GM23338 (cell line): ENCODE measurements at regions not wholly inside any gene's neighbourhood (a gene's known extent, or its start where the extent isn't known, plus 50 kb on each side); places are given as distances from the start of the nearest gene placed in this dataset.

Experiments
- ATAC-seq: fragments of 200-7000 bp; cut with Tn5 transposase; 3 replicates; pipeline ENCODE4 v1.9.1; 2020
- DNase-seq: peaks from one replicate; pipeline ENCODE4 v3.0.0-alpha.2; 2015; ENCODE audit warnings: low spot score
- H2AFZ ChIP-seq: fragments of 200-600 bp; sonication (generic); 2 replicates; pipeline ENCODE4 v1.8.0; 2016; ENCODE audit warnings: antibody characterized with exemption, mild to moderate bottlenecking, moderate library complexity
- H3F3A ChIP-seq: fragments of 200-600 bp; sonication (generic); replicated peaks from 2 replicates; pipeline ENCODE4 v1.8.0; 2017; ENCODE audit warnings: antibody characterized with exemption, mixed run types, low read depth
- H3K27ac ChIP-seq: fragments of 200-600 bp; sonication (generic); 2 replicates; pipeline ENCODE4 v1.6.1; 2016; ENCODE audit warnings: low read depth
- H3K27me3 ChIP-seq: fragments of 200-600 bp; sonication (generic); 2 replicates; pipeline ENCODE4 v1.8.0; 2016; ENCODE audit warnings: mild to moderate bottlenecking, mixed run types, moderate library complexity; ENCODE audit not compliant: insufficient read depth
- H3K36me3 ChIP-seq: fragments of 200-600 bp; sonication (generic); 2 replicates; pipeline ENCODE4 v1.8.0; 2016; ENCODE audit warnings: mild to moderate bottlenecking; ENCODE audit not compliant: insufficient read depth
- H3K4me1 ChIP-seq: fragments of 200-600 bp; sonication (generic); 2 replicates; pipeline ENCODE4 v1.8.0; 2016; ENCODE audit warnings: mild to moderate bottlenecking, moderate library complexity; ENCODE audit not compliant: insufficient read depth
- H3K4me2 ChIP-seq: fragments of 200-600 bp; sonication (generic); 2 replicates; pipeline ENCODE4 v1.7.1; 2017; ENCODE audit warnings: mixed run types
- H3K4me3 ChIP-seq: fragments of 200-600 bp; sonication (generic); 2 replicates; pipeline ENCODE4 v1.6.1; 2016; ENCODE audit warnings: mixed run types
- H3K79me2 ChIP-seq: fragments of 200-600 bp; sonication (generic); replicated peaks from 2 replicates; pipeline ENCODE4 v1.8.0; 2017; ENCODE audit warnings: mild to moderate bottlenecking; ENCODE audit not compliant: insufficient read depth
- H3K9me2 ChIP-seq: fragments of 200-600 bp; sonication (generic); 2 replicates; pipeline ENCODE4 v1.8.0; 2017; ENCODE audit not compliant: insufficient read depth
- H4K20me1 ChIP-seq: fragments of 200-600 bp; sonication (generic); replicated peaks from 2 replicates; pipeline ENCODE4 v1.8.0; 2017; ENCODE audit warnings: mild to moderate bottlenecking; ENCODE audit not compliant: insufficient read depth
- H3K27ac Mint-ChIP-seq: 2 replicates; pipeline ENCODE4 v1.8.0; 2020; ENCODE audit warnings: inconsistent platforms, mild to moderate bottlenecking, moderate library complexity, mixed read lengths
- H3K27me3 Mint-ChIP-seq: 3 replicates; pipeline ENCODE4 v1.8.0; 2022; ENCODE audit warnings: low read depth, mild to moderate bottlenecking, moderate library complexity, mixed read lengths, inconsistent platforms; ENCODE audit not compliant: insufficient read depth, poor library complexity
- H3K36me3 Mint-ChIP-seq: 3 replicates; pipeline ENCODE4 v1.8.0; 2021; ENCODE audit warnings: low read depth, mild to moderate bottlenecking, inconsistent platforms, moderate library complexity, mixed read lengths
- H3K4me1 Mint-ChIP-seq: 3 replicates; pipeline ENCODE4 v1.8.0; 2020; ENCODE audit warnings: mild to moderate bottlenecking, inconsistent platforms, mixed read lengths
- H3K4me3 Mint-ChIP-seq: 3 replicates; pipeline ENCODE4 v1.8.0; 2021; ENCODE audit warnings: moderate library complexity, mild to moderate bottlenecking, inconsistent platforms, mixed read lengths
- H3K9me3 Mint-ChIP-seq: 3 replicates; pipeline ENCODE4 v1.8.0; 2020; ENCODE audit warnings: moderate library complexity, mild to moderate bottlenecking, inconsistent platforms, mixed read lengths
- CREB1 ChIP-seq: fragments of 250-450 bp; sonication (Bioruptor Pico); IDR thresholded peaks from 2 replicates; pipeline ENCODE4 v1.5.0; 2020; ENCODE audit warnings: low read depth, mild to moderate bottlenecking, moderate library complexity
- ETS1 ChIP-seq: IDR thresholded peaks from 2 replicates; pipeline ENCODE4 v1.6.1; 2016; ENCODE audit warnings: antibody characterized with exemption
- EZH2 ChIP-seq: fragments of 200-600 bp; sonication (generic); IDR thresholded peaks from one replicate; pipeline ENCODE4 v1.8.0; 2017; ENCODE audit warnings: antibody characterized with exemption, mild to moderate bottlenecking, low read depth; ENCODE audit not compliant: unreplicated experiment
- EZH2phosphoT487 ChIP-seq: fragments of 200-600 bp; sonication (generic); IDR thresholded peaks from one replicate; pipeline ENCODE4 v1.8.1; 2018; ENCODE audit warnings: antibody characterized with exemption; ENCODE audit not compliant: unreplicated experiment
- JUNB ChIP-seq: IDR thresholded peaks from one replicate; pipeline ENCODE4 v1.6.1; 2016; ENCODE audit warnings: antibody characterized with exemption; ENCODE audit not compliant: unreplicated experiment
- NANOG ChIP-seq: IDR thresholded peaks from 2 replicates; pipeline ENCODE4 v1.6.1; 2016; ENCODE audit warnings: antibody characterized with exemption, borderline replicate concordance
- POLR2AphosphoS5 ChIP-seq: IDR thresholded peaks from 2 replicates; pipeline ENCODE4 v1.6.1; 2016; ENCODE audit warnings: antibody characterized with exemption, low read depth
- STAT1 ChIP-seq: IDR thresholded peaks from one replicate; pipeline ENCODE4 v1.6.1; 2016; ENCODE audit warnings: antibody characterized with exemption; ENCODE audit not compliant: unreplicated experiment
- ZNF114 ChIP-seq: fragments of 250-450 bp; sonication (Bioruptor Pico); IDR thresholded peaks from 2 replicates; pipeline ENCODE4 v1.5.0; 2020; ENCODE audit warnings: mild to moderate bottlenecking, moderate library complexity
- ZNF331 ChIP-seq: fragments of 250-450 bp; sonication (Bioruptor Pico); IDR thresholded peaks from 2 replicates; pipeline ENCODE4 v1.5.0; 2020; ENCODE audit warnings: low read depth, mild to moderate bottlenecking, moderate library complexity
- ZNF462 ChIP-seq: fragments of 250-450 bp; sonication (Bioruptor Pico); IDR thresholded peaks from 2 replicates; pipeline ENCODE4 v1.5.0; 2020; ENCODE audit warnings: mild to moderate bottlenecking, moderate library complexity
- TF ChIP-seq, protein P1 (sequence below), 2 experiments: fragments of 200-600 bp in 1 of 2; sonication (generic) in 1 of 2; conservative IDR thresholded peaks; 2 replicates each; pipeline versions ENCODE4 v1.5.1 to v1.6.1; 2016 to 2017; ENCODE audit warnings: antibody characterized with exemption in 2 of 2, low read depth in 2 of 2, mild to moderate bottlenecking in 2 of 2, moderate library complexity in 1 of 2
- TF ChIP-seq, protein P2 (sequence below): IDR thresholded peaks from one replicate; pipeline ENCODE4 v1.6.1; 2018; ENCODE audit warnings: antibody characterized with exemption; ENCODE audit not compliant: unreplicated experiment

DNA sequence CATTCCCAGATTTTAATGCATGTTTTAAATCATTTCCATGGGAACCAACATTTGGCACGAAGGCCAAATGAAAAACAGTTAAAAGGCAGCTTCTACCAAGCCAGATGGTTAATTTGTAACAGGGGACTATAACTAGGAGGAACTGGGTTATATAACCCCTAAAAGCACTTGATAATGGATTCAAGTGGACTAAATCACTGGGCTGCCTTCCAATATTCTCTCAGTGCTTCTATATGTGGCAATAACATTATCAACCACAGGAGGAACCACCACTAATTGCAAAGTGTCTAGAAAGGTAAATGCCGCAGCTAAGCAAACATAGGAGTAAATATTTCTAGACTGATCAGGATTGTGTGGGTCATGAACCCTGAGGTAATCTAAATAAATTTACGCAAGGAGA is 391.5 kb downstream of the UBE2NL start:
- Mint-ChIP-seq H3K4me1 (no peaks in the 10 kb centered on the region), H3K9me3 (peaks cover 37% of the 10 kb centered on the region), H3K27ac (no peak overlapping the region), H3K4me3 (no peak overlapping the region), H3K36me3 (peaks cover 13% of the 10 kb centered on the region), H3K27me3 (peaks cover 4% of the 10 kb centered on the region)
- DNase-seq (no peak), ATAC-seq (no peak)
- Histone ChIP-seq H3K27me3 (no peaks in the 10 kb centered on the region), H3K4me3 (no peak overlapping the region), H3K9me2 (no peaks in the 10 kb centered on the region), H3K79me2 (no peaks in the 10 kb centered on the region), H3K36me3 (no peaks in the 10 kb centered on the region), H3K27ac (no peak overlapping the region), H3F3A (no peaks in the 10 kb centered on the region), H4K20me1 (no peaks in the 10 kb centered on the region), H3K4me2 (no peak overlapping the region), H3K4me1 (no peaks in the 10 kb centered on the region), H2AFZ (no peak overlapping the region)
- TF ChIP-seq ZNF331 (CRISPR knock-in tag) (no peak), ZNF462 (CRISPR knock-in tag) (no peak), CREB1 (no peak), EZH2phosphoT487 (no peak), POLR2AphosphoS5 (no peak), EZH2 (no peak), ZNF114 (CRISPR knock-in tag) (no peak), ETS1 (no peak), STAT1 (no peak), NANOG (no peak), JUNB (no peak)
- TF ChIP-seq, protein P1, sequence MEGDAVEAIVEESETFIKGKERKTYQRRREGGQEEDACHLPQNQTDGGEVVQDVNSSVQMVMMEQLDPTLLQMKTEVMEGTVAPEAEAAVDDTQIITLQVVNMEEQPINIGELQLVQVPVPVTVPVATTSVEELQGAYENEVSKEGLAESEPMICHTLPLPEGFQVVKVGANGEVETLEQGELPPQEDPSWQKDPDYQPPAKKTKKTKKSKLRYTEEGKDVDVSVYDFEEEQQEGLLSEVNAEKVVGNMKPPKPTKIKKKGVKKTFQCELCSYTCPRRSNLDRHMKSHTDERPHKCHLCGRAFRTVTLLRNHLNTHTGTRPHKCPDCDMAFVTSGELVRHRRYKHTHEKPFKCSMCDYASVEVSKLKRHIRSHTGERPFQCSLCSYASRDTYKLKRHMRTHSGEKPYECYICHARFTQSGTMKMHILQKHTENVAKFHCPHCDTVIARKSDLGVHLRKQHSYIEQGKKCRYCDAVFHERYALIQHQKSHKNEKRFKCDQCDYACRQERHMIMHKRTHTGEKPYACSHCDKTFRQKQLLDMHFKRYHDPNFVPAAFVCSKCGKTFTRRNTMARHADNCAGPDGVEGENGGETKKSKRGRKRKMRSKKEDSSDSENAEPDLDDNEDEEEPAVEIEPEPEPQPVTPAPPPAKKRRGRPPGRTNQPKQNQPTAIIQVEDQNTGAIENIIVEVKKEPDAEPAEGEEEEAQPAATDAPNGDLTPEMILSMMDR (conservative IDR thresholded peaks at IDR 0.05; ENCODE audit: low read depth in 2 of 2), result no peak
- TF ChIP-seq, protein P2, sequence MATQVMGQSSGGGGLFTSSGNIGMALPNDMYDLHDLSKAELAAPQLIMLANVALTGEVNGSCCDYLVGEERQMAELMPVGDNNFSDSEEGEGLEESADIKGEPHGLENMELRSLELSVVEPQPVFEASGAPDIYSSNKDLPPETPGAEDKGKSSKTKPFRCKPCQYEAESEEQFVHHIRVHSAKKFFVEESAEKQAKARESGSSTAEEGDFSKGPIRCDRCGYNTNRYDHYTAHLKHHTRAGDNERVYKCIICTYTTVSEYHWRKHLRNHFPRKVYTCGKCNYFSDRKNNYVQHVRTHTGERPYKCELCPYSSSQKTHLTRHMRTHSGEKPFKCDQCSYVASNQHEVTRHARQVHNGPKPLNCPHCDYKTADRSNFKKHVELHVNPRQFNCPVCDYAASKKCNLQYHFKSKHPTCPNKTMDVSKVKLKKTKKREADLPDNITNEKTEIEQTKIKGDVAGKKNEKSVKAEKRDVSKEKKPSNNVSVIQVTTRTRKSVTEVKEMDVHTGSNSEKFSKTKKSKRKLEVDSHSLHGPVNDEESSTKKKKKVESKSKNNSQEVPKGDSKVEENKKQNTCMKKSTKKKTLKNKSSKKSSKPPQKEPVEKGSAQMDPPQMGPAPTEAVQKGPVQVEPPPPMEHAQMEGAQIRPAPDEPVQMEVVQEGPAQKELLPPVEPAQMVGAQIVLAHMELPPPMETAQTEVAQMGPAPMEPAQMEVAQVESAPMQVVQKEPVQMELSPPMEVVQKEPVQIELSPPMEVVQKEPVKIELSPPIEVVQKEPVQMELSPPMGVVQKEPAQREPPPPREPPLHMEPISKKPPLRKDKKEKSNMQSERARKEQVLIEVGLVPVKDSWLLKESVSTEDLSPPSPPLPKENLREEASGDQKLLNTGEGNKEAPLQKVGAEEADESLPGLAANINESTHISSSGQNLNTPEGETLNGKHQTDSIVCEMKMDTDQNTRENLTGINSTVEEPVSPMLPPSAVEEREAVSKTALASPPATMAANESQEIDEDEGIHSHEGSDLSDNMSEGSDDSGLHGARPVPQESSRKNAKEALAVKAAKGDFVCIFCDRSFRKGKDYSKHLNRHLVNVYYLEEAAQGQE, result no peak
